HepG2 (cell line): ENCODE measurements at regions not wholly inside any gene's neighbourhood (a gene's known extent, or its start where the extent isn't known, plus 50 kb on each side); places are given as distances from the start of the nearest gene placed in this dataset.

Experiments
- ATAC-seq: fragments of 200-7000 bp; cut with Tn5 transposase; 3 replicates; pipeline ENCODE4 v1.9.1; 2020; ENCODE audit warnings: mild to moderate bottlenecking, moderate library complexity
- BruUV-seq: library from RNA; stranded (reverse); fragments of 400-500 nt; replicated peaks from 2 replicates; lab custom pipeline; 2021; lab: Mats Ljungman, UMichigan
- CTCF ChIA-PET: fragments of 300-600 bp; formaldehyde crosslinking; extraction: SDS; loops from one replicate; lab custom pipeline; 2021; ENCODE audit warnings: low total read pairs, inconsistent platforms, low intra/inter-chr PET ratio; lab: Yijun Ruan, JAX
- POLR2A ChIA-PET: fragments of 350-600 bp; sonication (Branson Sonifier 250); formaldehyde crosslinking; loops from one replicate; lab custom pipeline; 2020; ENCODE audit warnings: antibody characterized with exemption, inconsistent platforms; lab: Yijun Ruan, JAX
- DNase-seq: peaks from one replicate; pipeline ENCODE4 v3.0.0-alpha.2; 2015; ENCODE audit warnings: low spot score
- FAIRE-seq: peaks from 3 replicates; lab custom pipeline; 2011; peaks lifted over from hg19 to GRCh38; lab: Jason Lieb, UNC
- H2AFZ ChIP-seq: one replicate; pipeline ENCODE4 v1.6.1; 2011; ENCODE audit warnings: low read length, inconsistent platforms
- H3K27ac ChIP-seq: fragments of 300-600 bp; 3 replicates; pipeline ENCODE4 v1.8.0; 2011; ENCODE audit warnings: mixed run types, mild to moderate bottlenecking, mixed read lengths, low read length, inconsistent platforms; ENCODE audit not compliant: insufficient read depth; ENCODE audit errors: extremely low read length
- H3K27me3 ChIP-seq, 2 experiments: fragments of 200-600 bp in 1 of 2; 2 replicates in 1 of 2; 3 replicates in 1 of 2; pipeline versions ENCODE4 v1.6.0 to v1.8.0; 2011; ENCODE audit warnings: low read length in 2 of 2, mild to moderate bottlenecking in 2 of 2, moderate library complexity in 2 of 2, inconsistent platforms in 1 of 2; ENCODE audit not compliant: insufficient read depth in 2 of 2, control insufficient read depth in 1 of 2
- H3K36me3 ChIP-seq, 2 experiments: fragments of 200-600 bp in 1 of 2; replicated peaks in 1 of 2; 2 replicates in 1 of 2; 3 replicates in 1 of 2; pipeline versions ENCODE4 v1.5.1 to v1.8.0; 2011; ENCODE audit warnings: low read length in 2 of 2, inconsistent platforms in 1 of 2; ENCODE audit not compliant: insufficient read depth in 2 of 2, control insufficient read depth in 1 of 2
- H3K4me1 ChIP-seq: 2 replicates; pipeline ENCODE4 v1.5.1; 2012; ENCODE audit warnings: low read length, inconsistent platforms; ENCODE audit not compliant: insufficient read depth
- H3K4me2 ChIP-seq: 2 replicates; pipeline ENCODE4 v1.6.0; 2011; ENCODE audit warnings: low read depth, low read length, inconsistent platforms
- H3K4me3 ChIP-seq, 3 experiments: fragments of 200-600 bp in 1 of 3; sonication (generic), shearing (Covaris generic) in 1 of 3; replicated peaks in 1 of 3; 2 replicates each; pipeline ENCODE4 v1.5.1; 2011 to 2016; ENCODE audit warnings: low read length in 3 of 3, inconsistent platforms in 2 of 3, low read depth in 2 of 3, mild to moderate bottlenecking in 2 of 3, control low read depth in 1 of 3, mixed read lengths in 1 of 3; ENCODE audit not compliant: insufficient read depth in 1 of 3
- H3K79me2 ChIP-seq: one replicate; pipeline ENCODE4 v1.6.1; 2011; ENCODE audit warnings: low read length, inconsistent platforms; ENCODE audit not compliant: insufficient read depth
- H3K9ac ChIP-seq: 2 replicates; pipeline ENCODE4 v1.6.0; 2011; ENCODE audit warnings: mild to moderate bottlenecking, low read depth, low read length, inconsistent platforms; ENCODE audit not compliant: insufficient read depth
- H3K9me3 ChIP-seq: 2 replicates; pipeline ENCODE4 v1.5.1; 2012; ENCODE audit warnings: mild to moderate bottlenecking, low read length
- H4K20me1 ChIP-seq: 2 replicates; pipeline ENCODE4 v1.6.0; 2011; ENCODE audit warnings: inconsistent platforms, mild to moderate bottlenecking, low read length, moderate library complexity; ENCODE audit not compliant: insufficient read depth
- MTA3 ChIP-seq: sonication (generic); formaldehyde crosslinking; IDR thresholded peaks from 2 replicates; pipeline ENCODE4 v1.4.0; 2020; ENCODE audit warnings: missing genetic modification reagents
- NR2F1 ChIP-seq, 2 experiments: fragments of 450-650 bp in 1 of 2; formaldehyde crosslinking in 1 of 2; IDR thresholded peaks; 2 replicates each; pipeline versions ENCODE4 v1.5.0 to v1.6.1; 2016 to 2020; ENCODE audit warnings: mild to moderate bottlenecking in 1 of 2, missing compliant biosample characterization in 1 of 2, missing genetic modification reagents in 1 of 2, moderate library complexity in 1 of 2
- NRL ChIP-seq: sonication (generic); formaldehyde crosslinking; IDR thresholded peaks from 2 replicates; pipeline ENCODE4 v1.5.0; 2020; ENCODE audit warnings: missing genetic modification reagents, mild to moderate bottlenecking, moderate library complexity, borderline replicate concordance
- POLR2A ChIP-seq, 2 experiments: IDR thresholded peaks; 2 replicates each; pipeline ENCODE4 v1.6.1; 2011; ENCODE audit warnings: low read depth in 2 of 2, low read length in 2 of 2, mild to moderate bottlenecking in 1 of 2, moderate library complexity in 1 of 2; ENCODE audit not compliant: insufficient read depth in 1 of 2
- SMAD3 ChIP-seq: sonication (generic); formaldehyde crosslinking; IDR thresholded peaks from 2 replicates; pipeline ENCODE4 v1.4.0; 2020; ENCODE audit warnings: missing genetic modification reagents
- SMAD9 ChIP-seq: sonication (generic); formaldehyde crosslinking; IDR thresholded peaks from 2 replicates; pipeline ENCODE4 v1.5.1; 2020; ENCODE audit warnings: mild to moderate bottlenecking, missing genetic modification reagents
- TEAD3 ChIP-seq: optimal IDR thresholded peaks from 2 replicates; pipeline ENCODE3; 2016; ENCODE audit warnings: borderline replicate concordance
- ZC3H13 ChIP-seq: sonication (generic); formaldehyde crosslinking; IDR thresholded peaks from 2 replicates; pipeline ENCODE4 v1.8.1; 2023; ENCODE audit warnings: mild to moderate bottlenecking, missing genetic modification reagents, moderate library complexity
- ZNF292 ChIP-seq: sonication (generic); formaldehyde crosslinking; IDR thresholded peaks from 2 replicates; pipeline ENCODE4 v1.8.1; 2022; ENCODE audit warnings: mild to moderate bottlenecking, low read depth, missing genetic modification reagents, borderline replicate concordance
- ZNF30 ChIP-seq: sonication (generic); formaldehyde crosslinking; IDR thresholded peaks from 2 replicates; pipeline ENCODE4 v1.5.0; 2020; ENCODE audit warnings: mild to moderate bottlenecking, missing genetic modification reagents
- ZNF317 ChIP-seq: sonication (generic); formaldehyde crosslinking; IDR thresholded peaks from 2 replicates; pipeline ENCODE4 v1.5.0; 2020; ENCODE audit warnings: mild to moderate bottlenecking, missing genetic modification reagents
- ZNF747 ChIP-seq: sonication (generic); formaldehyde crosslinking; IDR thresholded peaks from 2 replicates; pipeline ENCODE4 v1.8.1; 2023; ENCODE audit warnings: missing genetic modification reagents, mild to moderate bottlenecking, borderline replicate concordance
- ZNF772 ChIP-seq: sonication (generic); formaldehyde crosslinking; IDR thresholded peaks from 2 replicates; pipeline ENCODE4 v1.5.0; 2020; ENCODE audit warnings: mild to moderate bottlenecking, missing genetic modification reagents
- ZNF777 ChIP-seq: sonication (generic); formaldehyde crosslinking; IDR thresholded peaks from 2 replicates; pipeline ENCODE4 v1.4.0; 2020; ENCODE audit warnings: missing genetic modification reagents
- WGBS: methylation state at CpG from one replicate; pipeline ENCODE4 v1.1.6; 2017; ENCODE audit warnings: low lambda C conversion rate; 5-methylcytosine and 5-hydroxymethylcytosine counted together
- in situ Hi-C: cut with HindIII; loops from 2 replicates; pipeline ENCODE4 v1.10.0; 2017; ENCODE audit warnings: low pct_unique_long_range_greater_than_20kb; ENCODE audit not compliant: extremely low pct_ligation_motif_present
- intact Hi-C: fragments of 100-400 bp; cut with micrococcal nuclease; formaldehyde crosslinking; loops from one replicate; pipeline ENCODE4 v1.10.0; 2022; ENCODE audit not compliant: unreplicated experiment

GRCh38 chr4:8708401-8709021 lies 115.9 kb downstream of the CPZ start:
- in situ Hi-C loops, result no loop called here
- ChIA-PET CTCF (no interaction called here), POLR2A (no interaction called here)
- H3K4me2 ChIP-seq, result no peak overlapping the region
- H3K4me3 ChIP-seq, result no peak overlapping the region
- no peak for TF ChIP-seq ZNF747
- no peak for TF ChIP-seq MTA3 (CRISPR knock-in tag)
- no peak for TF ChIP-seq ZC3H13 (CRISPR knock-in tag)
- no peak for TF ChIP-seq ZNF317 (CRISPR knock-in tag)
- TF ChIP-seq SMAD9, result no peak
- no peak for TF ChIP-seq ZNF292 (CRISPR knock-in tag)
- no peak for TF ChIP-seq NRL (CRISPR knock-in tag)
- TF ChIP-seq ZNF30 (CRISPR knock-in tag), result no peak
- TF ChIP-seq TEAD3 (CRISPR knock-in tag), result no peak
- no peak for TF ChIP-seq SMAD3 (CRISPR knock-in tag)
- TF ChIP-seq ZNF777 (CRISPR knock-in tag), result no peak
- TF ChIP-seq ZNF772 (CRISPR knock-in tag), result no peak
- no peak for TF ChIP-seq NR2F1 (CRISPR knock-in tag; IDR thresholded peaks at IDR 0.05)
- no peak for TF ChIP-seq POLR2A (IDR thresholded peaks at IDR 0.05; ENCODE audit: insufficient read depth in 1 of 2, low read depth in 2 of 2, low read length in 2 of 2)
- DNase-seq (no peak), ATAC-seq (no peak), FAIRE-seq (no peak)
- H3K27me3 ChIP-seq, result peaks cover 3 to 63% of the 10 kb centered on the region in 2 experiments; a peak in 4 of 5 replicates
- H2AFZ ChIP-seq, result no peak overlapping the region
- H3K9ac ChIP-seq, result no peak overlapping the region
- H3K4me1 ChIP-seq, result no peaks in the 10 kb centered on the region
- WGBS, result 11% methylated on average over 5 of the region's 16 CpGs
- no peaks in the 10 kb centered on the region for H3K36me3 ChIP-seq
- H4K20me1 ChIP-seq, result no peaks in the 10 kb centered on the region
- no peaks in the 10 kb centered on the region for H3K79me2 ChIP-seq
- no peak overlapping the region for H3K27ac ChIP-seq
- peaks cover 16% of the 10 kb centered on the region for H3K9me3 ChIP-seq
- no TSS peak for BruUV-seq
- intact Hi-C loops, result no loop called here
